GM13977 (cell line): ENCODE measurements at regions not wholly inside any gene's neighbourhood (a gene's known extent, or its start where the extent isn't known, plus 50 kb on each side); places are given as distances from the start of the nearest gene placed in this dataset.

Experiments
- DNase-seq: peaks from one replicate; pipeline ENCODE4 v3.0.0; 2012; ENCODE audit warnings: low spot score
- in situ Hi-C: fragments of 300-500 bp; cut with MboI; formaldehyde crosslinking; loops from one replicate; pipeline ENCODE4 v1.12.0; 2022; ENCODE audit warnings: low sequenced_read_pairs, low pct_unique_long_range_greater_than_20kb, mixed read lengths, inconsistent platforms; ENCODE audit not compliant: unreplicated experiment
- TF ChIP-seq, protein P1 (sequence below): IDR thresholded peaks from 2 replicates; pipeline ENCODE4 v1.5.1; 2012; ENCODE audit warnings: mild to moderate bottlenecking, control low read depth; ENCODE audit not compliant: insufficient read depth; ENCODE audit errors: extremely low read depth, missing control alignments

- TF ChIP-seq, protein P1, sequence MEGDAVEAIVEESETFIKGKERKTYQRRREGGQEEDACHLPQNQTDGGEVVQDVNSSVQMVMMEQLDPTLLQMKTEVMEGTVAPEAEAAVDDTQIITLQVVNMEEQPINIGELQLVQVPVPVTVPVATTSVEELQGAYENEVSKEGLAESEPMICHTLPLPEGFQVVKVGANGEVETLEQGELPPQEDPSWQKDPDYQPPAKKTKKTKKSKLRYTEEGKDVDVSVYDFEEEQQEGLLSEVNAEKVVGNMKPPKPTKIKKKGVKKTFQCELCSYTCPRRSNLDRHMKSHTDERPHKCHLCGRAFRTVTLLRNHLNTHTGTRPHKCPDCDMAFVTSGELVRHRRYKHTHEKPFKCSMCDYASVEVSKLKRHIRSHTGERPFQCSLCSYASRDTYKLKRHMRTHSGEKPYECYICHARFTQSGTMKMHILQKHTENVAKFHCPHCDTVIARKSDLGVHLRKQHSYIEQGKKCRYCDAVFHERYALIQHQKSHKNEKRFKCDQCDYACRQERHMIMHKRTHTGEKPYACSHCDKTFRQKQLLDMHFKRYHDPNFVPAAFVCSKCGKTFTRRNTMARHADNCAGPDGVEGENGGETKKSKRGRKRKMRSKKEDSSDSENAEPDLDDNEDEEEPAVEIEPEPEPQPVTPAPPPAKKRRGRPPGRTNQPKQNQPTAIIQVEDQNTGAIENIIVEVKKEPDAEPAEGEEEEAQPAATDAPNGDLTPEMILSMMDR, result no peak
- in situ Hi-C loops, result no loop called here
- DNase-seq, result no peak
These were observed 190.9 kb downstream of the SLITRK6 start for GRCh38 chr13:85608255-85608829.

DNA sequence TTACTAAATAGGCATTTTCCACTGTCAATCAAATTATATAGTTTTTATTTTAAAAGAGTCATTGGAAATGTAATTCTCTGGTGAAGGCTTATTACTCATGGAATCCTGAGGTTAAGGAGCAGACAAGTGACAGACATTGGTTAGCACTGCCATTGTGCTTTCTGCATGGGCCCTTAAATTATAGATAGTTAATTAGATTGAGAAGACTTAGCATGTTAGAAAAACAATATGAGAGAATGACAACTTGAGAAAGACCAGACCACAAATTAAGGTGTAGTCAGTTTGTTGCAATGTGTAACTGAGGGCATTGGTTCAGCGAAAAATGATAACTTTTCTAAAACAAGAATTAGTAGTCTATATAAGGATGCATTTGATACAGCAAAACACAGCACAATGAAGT lies 195.5 kb downstream of the SLITRK6 start:
- in situ Hi-C loops, result no loop called here
- TF ChIP-seq, protein P1, result no peak

GRCh38 chr13:85601526-85601925 lies 197.7 kb downstream of the SLITRK6 start:
- TF ChIP-seq, protein P1, result no peak
- DNase-seq, result no peak
- in situ Hi-C loops, result no loop called here

More for the DNA sequence above, 195.5 kb downstream of the SLITRK6 start:
- DNase-seq, result no peak

GRCh38 chr13:85597790-85598500 lies 201.3 kb downstream of the SLITRK6 start:
- in situ Hi-C loops, result no loop called here
- DNase-seq, result no peak
- TF ChIP-seq, protein P1, result no peak

- in situ Hi-C loops, result no loop called here
- TF ChIP-seq, protein P1, result no peak
- DNase-seq, result no peak
These were observed 207.0 kb downstream of the SLITRK6 start for GRCh38 chr13:85592211-85592610.

DNA sequence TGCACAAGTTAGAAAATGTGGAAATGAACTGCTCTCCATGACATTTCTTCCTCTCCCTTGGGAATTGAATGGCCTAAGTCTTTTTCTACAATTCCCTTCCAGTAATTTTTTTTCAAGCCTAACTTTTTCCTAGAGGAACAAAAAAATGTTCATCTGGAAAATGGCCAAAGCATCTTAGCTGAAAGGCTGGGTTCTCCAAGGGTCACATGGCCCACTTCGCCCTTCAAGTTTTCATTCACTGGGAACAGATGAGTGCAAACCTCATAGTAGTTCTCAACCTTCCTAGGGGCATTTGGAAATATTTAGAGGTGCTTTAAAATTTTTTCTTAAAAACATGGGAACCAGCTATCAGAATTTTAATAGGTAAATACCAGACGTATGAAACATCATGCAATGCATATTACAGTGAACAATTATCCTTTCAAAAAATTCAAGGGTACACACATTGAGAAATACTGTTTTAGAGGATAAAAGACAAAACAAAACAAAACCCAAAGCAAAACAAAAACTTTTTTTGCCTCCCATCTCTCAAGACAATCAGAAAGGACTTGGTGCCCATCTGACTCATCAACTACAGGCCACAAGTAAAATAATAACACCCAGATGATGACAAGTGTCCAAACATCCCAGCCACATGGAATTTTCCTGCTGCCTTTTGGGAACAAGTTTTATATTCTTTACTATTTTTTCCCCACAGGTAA lies 208.8 kb downstream of the SLITRK6 start:
- in situ Hi-C loops, result no loop called here
- no peak for DNase-seq
- TF ChIP-seq, protein P1, result no peak
